ENCODE measurements at regions not wholly inside any gene's neighbourhood (a gene's known extent, or its start where the extent isn't known, plus 50 kb on each side); places are given as distances from the start of the nearest gene placed in this dataset.

DNA sequence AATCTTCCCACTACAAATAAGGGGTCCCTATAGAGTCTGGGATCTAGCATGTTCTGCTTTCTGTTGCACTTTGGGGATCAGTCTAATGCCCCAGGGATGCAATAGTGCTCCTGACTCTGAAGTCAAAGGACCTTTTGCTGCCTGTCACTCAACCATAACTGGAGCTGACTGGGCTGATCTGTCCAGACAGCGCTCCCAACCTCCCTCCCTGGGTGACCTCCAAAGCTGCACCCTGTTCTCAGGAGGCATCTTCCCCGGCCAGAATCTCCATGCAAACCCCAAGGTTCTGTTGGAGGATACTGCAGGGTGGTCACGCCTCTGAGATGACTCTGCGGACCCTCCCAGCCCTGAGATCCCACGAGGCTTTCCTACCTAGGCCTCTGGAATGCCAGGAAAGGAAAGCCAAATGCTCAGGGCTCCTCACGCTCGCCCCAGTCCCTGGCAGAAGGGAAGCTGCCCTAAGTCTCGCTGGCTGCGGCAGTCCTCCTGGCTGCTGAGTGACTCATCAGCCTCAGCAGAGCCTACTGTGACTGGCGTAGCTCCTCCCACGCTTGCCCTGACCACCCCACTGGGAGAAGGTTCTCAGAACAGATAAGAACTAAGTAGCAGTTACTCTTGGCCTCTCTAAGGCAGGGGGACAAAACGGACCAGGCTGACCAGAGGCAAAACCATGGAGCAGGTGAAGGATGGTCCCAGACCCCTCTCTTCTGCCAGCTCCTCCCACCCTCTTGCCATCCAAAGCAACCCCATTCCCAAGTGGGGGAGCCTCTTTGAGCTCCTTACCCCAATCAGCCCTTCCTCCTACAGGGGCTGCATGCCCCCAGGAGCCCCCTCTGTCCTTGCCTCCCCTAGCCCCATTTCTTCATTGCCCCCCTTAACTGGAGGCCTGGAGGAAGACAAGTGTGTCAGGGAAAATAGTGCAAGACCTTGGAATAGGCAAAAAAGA, 124.1 kb upstream of the TNRC6C start:
- no peak for TF ChIP-seq EP300 (IDR thresholded peaks at IDR 0.05; ENCODE audit: borderline replicate concordance)
- no peak for TF ChIP-seq CEBPB (IDR thresholded peaks at IDR 0.05)
- TF ChIP-seq, protein P1, sequence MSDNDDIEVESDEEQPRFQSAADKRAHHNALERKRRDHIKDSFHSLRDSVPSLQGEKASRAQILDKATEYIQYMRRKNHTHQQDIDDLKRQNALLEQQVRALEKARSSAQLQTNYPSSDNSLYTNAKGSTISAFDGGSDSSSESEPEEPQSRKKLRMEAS (IDR thresholded peaks at IDR 0.05) = no peak
- TF ChIP-seq TEAD4 (IDR thresholded peaks at IDR 0.05) = no peak
- TF ChIP-seq TAF1 (IDR thresholded peaks at IDR 0.05; ENCODE audit: low read depth) = no peak

Data from Ishikawa (cell line).